HUDEP-2 (cell line): ENCODE measurements at regions not wholly inside any gene's neighbourhood (a gene's known extent, or its start where the extent isn't known, plus 50 kb on each side); places are given as distances from the start of the nearest gene placed in this dataset.
"Not testable (repeated sequence)": the region's sequence is repeated elsewhere in the genome, so short reads cannot be mapped to it uniquely, and the experiment has no call there.

Source experiments
- DNase-seq, 76 experiments: peaks; one replicate each; lab custom pipeline; 2025; ENCODE audit not compliant: unreplicated experiment in 76 of 76; lab: John Stamatoyannopoulos, UW

DNA sequence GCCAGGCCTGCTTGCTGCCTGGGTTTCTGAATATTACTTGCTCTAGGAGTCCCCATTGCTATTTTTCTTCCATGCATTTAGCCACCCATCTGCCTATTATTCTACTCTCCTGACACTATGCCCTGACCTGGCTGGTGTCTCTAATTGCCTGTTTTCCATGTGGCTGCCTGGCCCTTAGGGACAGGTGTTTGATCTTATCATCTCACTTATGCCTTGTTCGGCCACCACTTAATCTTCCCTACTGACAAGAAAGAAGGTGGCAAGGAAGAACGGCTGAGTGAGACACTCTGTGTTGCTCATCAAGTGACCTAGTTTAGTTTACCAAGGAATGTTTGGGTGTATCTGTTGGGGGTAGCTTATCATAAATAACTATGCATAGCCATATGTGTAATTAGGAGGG lies 50.4 kb upstream of the RAPH1 start:
- no peak for DNase-seq

- DNase-seq: no peak
Measured at GRCh38 chr2:203586206-203586605, 51.1 kb upstream of the RAPH1 start.

- no peak for DNase-seq
Measured at GRCh38 chr2:203586696-203587095, 51.6 kb upstream of the RAPH1 start.

DNA sequence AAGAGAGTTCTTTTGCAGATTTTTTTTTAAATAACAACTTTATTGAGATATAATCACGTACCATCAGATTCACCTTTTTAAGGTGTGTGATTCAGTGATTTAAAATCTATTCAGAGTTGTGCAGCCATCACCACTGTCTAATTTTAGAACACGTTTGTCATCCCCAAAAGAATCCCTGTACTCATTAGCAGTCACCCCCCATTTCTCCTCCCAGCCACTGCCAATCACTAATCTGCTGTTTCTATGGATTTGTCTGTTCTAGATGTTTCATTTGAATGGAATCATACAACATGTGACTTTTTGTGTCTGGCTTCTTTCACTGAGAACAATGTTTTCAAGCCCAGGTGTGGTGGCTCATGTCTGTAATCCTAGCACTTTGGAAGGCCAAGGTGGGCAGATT lies 55.4 kb upstream of the RAPH1 start:
- DNase-seq: no peak

DNA sequence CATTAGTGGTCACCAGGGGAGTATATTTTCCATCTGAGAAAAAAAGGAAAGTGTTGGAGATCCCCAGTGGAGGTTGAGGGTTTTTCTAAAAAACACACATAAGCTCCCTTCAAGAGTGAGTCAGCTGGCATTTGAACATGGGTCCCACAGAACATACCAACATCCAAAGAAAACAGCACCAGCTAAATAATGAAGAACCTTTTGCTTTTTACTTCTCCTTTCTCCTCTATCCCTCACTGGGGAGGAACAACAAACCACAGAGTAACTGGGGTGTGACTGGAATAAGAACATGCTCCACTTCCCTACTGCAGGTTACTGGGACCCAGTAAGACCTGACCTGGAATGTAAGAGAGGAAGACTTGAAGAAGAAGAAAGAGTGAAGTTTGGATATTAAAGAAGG lies 56.5 kb upstream of the RAPH1 start:
- DNase-seq: no peak

DNA sequence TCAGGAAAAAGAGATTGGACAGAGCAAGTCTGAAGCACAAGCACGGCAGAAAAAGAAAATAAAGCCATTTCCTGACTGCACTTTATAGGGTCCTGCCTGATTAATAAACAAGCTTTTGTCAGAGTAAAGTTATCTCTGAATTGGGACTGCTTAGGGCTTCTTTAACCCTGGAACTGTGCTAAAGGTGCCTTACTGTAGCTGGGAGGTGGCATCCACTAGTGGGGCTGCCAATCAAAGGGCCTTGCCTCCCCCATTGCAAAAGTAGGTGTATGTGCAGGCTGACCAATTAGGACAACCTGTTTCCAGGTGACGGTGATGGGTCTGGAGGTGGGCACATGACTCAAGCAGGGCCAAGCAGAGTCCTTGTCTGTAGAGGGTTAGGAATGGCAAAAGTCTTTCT lies 57.4 kb upstream of the RAPH1 start:
- no peak for DNase-seq

GRCh38 chr2:203594541-203594940 lies 59.4 kb upstream of the RAPH1 start:
- no peak for DNase-seq

DNA sequence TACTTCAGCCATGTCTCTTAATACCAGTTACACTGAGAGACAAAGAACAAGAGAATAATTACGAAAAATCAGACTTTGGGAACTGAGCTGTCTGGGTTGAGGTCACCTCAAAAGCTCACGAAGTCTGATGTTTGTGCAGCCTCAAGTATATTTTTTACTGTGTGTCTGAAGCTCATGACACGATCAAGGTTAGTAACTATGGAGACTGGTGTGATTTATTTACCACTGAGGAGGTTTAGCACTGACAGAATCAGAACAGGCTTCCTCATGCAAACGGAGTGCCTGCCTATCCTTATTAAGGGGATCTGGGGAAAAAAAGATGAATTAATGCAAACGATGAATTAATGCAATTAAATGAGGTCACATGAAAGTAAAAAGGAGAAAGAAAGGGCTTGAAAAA lies 61.1 kb upstream of the RAPH1 start:
- no peak for DNase-seq

GRCh38 chr2:203599509-203599908 lies 64.4 kb upstream of the RAPH1 start:
- no peak for DNase-seq

DNA sequence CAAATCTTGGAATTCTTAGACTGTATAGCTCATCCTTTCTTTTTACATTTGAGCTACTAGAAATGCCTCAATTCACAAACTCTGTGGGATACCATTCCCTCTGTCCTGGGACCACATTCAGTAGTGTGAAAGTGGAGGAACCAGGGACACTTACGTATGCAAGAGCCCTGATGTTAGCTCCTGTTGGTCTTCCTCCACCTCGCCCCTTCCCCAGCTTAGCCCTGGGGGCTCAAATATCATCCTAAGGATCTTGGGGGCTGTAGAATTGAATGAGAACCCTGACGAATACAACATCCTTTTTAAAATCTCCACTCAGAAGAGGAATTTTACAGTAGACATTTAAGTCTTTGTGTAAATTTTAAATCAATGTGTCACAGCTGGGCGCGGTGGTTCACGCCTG lies 65.2 kb upstream of the RAPH1 start:
- DNase-seq: no peak

- no peak for DNase-seq
Measured at GRCh38 chr2:203603456-203604389, 68.6 kb upstream of the RAPH1 start.

DNA sequence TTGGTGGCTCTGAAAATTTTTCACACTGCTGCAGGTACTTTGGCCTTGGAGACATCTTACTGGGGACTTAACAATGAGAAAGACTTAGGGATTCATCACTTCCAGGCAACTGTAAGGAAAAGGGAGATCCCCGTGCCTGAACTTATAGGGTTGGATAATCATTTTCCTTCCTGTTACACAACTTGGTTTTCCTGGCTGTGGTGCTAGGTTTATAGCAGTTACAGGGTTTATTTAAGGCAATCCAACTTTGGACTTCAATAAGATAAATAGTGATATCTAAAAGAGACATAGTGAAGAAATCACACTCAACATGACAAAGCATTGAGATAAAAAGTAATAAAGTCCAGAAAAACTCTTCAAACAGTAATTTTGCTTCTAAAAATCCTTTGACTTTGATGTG lies 70.2 kb upstream of the RAPH1 start:
- no peak for DNase-seq

GRCh38 chr2:203606051-203606450 lies 71.0 kb upstream of the RAPH1 start:
- DNase-seq: no peak

DNA sequence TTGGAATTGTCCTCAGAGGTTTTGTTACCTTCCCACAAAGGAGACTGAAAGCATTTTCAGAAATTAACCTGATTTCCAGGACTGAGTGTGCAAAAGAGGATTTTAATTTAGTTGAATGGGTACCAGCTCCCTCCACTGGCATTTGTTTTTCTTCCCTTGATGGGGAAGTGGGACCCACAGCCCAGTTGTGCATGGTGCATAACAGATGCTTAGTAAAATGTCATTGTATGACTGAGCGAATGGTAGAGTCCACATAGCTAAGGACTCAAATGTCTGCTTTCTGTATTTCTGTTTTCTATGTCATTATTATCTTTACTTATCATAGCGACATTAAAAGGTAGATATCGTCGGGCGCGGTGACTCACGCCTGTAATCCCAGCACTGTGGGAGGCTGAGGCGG lies 75.5 kb upstream of the RAPH1 start:
- DNase-seq: no peak

GRCh38 chr2:203612246-203612645 lies 77.1 kb upstream of the RAPH1 start:
- DNase-seq: no peak

DNA sequence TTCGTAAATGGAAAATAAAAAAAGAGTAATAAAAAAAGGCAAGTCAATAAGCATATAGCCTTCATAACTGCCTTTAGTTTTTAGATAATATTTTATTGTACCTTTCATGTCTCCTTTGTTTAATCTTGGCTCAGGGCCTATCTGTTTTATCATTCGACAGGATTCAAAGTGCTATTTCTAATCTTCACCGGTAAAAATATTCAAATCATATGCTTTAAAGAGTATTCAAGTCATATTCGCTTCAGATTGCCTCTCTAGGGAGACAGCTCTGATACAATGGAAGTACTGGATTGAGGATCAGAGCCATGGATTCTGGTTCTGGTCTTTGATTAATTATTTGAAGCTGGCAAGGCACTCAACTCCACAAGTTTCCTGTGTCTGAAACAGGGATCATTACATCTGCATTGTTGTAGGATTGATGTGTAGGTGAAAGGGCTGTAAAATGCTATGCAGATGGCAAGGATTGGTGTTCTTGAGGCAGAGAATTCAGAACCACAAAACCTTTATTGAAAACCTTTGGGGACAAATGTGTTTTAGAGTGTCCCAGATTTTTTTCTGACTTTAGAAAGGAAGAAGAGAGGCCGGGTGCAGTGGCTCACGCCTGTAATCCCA lies 84.3 kb upstream of the RAPH1 start:
- DNase-seq: no peak

DNA sequence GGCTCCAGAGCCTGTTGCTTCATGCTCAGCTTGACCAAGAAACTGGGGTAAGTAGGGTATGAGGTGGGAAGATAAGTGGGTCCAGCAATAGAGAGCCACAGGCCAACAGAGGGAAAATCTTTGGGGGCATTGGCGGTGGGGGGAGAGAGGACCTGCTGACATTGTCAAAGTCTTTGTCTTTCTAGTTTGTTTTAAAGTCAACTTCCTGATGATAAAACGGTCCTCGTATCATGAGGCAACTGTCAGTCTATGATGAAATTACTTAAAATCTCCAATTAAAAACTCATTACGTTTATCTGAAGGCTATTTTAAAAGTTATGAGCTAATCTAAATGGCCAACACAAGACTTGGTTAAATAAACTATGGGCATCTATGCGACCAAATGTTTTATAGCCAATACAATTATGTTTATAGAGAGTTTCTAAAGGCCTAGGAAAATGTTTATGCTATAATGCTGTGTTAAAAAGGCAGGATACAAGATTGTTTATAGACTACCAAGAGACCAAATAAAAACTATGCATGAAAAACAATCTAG lies 84.4 kb upstream of the CD28 start:
- no peak for DNase-seq

GRCh38 chr2:203623096-203623495 lies 83.3 kb upstream of the CD28 start:
- no peak for DNase-seq

- no peak for DNase-seq
Measured at GRCh38 chr2:203623661-203624060, 82.8 kb upstream of the CD28 start.

GRCh38 chr2:203625701-203626100 lies 80.7 kb upstream of the CD28 start:
- no peak for DNase-seq

- DNase-seq: not testable (repeated sequence)
Measured at GRCh38 chr2:203626247-203626646, 80.2 kb upstream of the CD28 start.
